Caki2 (cell line): ENCODE measurements at regions not wholly inside any gene's neighbourhood (a gene's known extent, or its start where the extent isn't known, plus 50 kb on each side); places are given as distances from the start of the nearest gene placed in this dataset.

ENCODE experiments used
- DNase-seq: peaks from one replicate; pipeline ENCODE4 v3.0.0-alpha.2; 2015; ENCODE audit warnings: low read depth
- in situ Hi-C: cut with HindIII; loops from 2 replicates; pipeline ENCODE4 v1.10.0; 2016; ENCODE audit warnings: low sequenced_read_pairs, low pct_unique_long_range_greater_than_20kb, mixed read lengths

- in situ Hi-C loops: no loop called here
- DNase-seq: no peak
These were observed 121.4 kb upstream of the CD82 start for GRCh38 chr11:44443836-44444769.

DNA sequence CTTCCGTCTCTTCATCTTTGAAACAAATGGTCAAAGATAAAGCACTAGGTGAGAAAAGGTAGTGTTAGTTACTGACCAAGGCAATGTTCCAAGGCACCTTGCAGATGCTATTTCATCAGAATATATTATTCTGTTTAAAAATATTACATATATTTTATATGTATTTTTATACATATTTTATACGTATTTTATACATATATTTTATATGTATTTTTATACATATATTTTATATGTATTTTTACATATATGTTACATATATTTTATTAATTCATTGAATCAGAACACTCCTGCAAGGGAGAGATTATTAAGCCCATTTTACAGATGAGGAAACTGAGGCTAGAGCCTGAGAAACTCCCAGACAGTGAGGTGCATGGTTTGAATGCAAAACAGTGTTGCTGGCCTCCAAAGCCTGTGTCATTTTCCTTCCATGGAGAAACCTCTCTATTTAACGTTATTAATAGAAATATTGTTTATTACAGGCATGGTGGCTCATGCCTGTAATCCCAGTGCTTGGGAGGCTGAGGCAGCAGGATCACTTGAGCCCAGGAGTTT, 120.6 kb upstream of the CD82 start:
- no peak for DNase-seq
- in situ Hi-C loops: no loop called here

GRCh38 chr11:44445500-44446365, 119.7 kb upstream of the CD82 start:
- no peak for DNase-seq
- in situ Hi-C loops: no loop called here

GRCh38 chr11:44446366-44446762, 119.1 kb upstream of the CD82 start:
- in situ Hi-C loops: no loop called here

DNA sequence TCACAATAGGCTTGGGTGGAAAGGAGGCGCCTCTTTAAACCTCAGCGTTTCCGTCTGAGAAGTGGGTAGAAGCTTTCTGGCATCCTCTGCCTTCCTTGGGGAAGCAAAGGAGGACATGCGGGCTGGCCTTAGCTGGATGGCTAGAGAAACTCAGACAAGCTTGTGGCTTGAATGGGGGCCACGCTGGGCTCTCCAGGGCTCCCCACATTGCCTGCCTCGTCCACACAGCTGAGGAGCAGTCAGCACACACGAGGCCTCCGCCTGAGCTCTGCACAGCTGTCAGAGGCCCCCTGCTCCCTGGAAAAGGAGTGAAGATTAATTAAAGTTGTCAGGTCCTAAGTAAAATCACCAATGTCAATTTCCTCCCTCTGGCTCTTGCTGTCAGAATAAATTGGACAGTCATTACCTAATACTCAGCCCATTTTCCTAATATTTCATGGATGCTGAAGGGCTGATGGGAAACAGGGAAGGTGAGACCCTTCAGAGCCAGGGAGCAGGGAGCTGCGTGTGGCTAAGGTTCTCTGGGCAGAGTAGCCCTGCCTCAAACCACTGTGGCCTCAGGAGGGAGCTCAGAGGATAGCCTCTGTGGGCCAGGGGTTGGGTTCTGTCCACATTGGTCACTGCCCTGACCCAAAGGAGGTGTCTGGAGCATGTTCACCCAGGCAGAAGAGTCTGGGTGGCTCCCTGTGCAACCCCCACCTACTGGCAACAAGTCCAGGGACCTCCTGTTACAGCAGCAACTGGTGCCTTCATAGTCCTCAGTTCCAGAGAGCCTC, 118.3 kb upstream of the CD82 start:
- DNase-seq: no peak
- in situ Hi-C loops: no loop called here

More at GRCh38 chr11:44446366-44446762, 119.1 kb upstream of the CD82 start:
- DNase-seq: no peak

DNA sequence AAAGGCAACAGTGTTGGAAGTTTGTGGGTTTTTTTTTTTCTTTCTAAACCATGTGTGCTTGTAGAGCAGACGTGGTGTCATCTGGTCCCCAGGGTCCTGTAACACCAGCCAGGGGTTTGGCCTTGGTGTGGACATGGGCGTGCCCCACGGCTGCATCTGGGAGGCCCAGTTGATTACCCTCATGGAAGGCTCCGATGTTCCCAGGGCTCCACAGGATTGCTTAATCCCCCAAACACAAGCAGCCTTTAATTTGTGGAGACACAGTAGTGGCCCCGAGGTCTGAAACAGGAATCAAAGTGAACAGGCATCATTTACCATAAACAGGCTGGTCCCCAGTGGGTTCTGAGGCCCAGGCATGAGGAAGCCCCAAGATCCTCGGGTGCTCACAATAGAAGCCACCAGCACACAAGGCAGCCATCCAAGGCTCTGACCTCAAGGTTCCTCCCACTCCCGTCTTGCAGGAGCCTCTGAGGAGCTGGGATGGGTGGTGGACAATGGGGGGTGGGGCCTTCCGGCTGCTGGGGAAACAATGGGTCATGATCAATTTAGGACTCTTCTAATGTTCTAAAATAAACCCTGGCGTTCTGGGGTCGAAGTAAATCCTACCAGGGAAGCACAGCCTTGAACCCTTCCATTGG, 115.0 kb upstream of the CD82 start:
- in situ Hi-C loops: no loop called here
- DNase-seq: no peak

DNA sequence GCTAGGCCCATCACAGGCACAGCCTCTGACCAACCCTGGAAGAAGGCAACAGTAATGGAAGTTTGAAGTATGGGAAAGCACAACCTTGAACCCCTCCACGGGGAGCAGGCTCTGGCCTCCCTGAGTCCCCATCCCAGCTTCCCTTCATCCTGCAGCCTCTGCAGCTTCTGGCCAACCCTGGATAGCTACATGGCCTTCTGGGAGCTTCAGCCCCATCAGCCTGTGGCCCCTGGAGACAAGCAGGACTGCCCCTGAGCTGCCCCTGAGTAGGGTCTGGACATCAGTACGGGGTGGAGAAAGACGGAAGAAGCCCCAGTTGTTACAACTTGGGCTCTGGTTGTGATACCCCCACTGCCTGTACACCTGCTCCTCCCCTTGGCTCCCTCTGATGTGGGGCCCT, 113.8 kb upstream of the CD82 start:
- DNase-seq: no peak
- in situ Hi-C loops: no loop called here

DNA sequence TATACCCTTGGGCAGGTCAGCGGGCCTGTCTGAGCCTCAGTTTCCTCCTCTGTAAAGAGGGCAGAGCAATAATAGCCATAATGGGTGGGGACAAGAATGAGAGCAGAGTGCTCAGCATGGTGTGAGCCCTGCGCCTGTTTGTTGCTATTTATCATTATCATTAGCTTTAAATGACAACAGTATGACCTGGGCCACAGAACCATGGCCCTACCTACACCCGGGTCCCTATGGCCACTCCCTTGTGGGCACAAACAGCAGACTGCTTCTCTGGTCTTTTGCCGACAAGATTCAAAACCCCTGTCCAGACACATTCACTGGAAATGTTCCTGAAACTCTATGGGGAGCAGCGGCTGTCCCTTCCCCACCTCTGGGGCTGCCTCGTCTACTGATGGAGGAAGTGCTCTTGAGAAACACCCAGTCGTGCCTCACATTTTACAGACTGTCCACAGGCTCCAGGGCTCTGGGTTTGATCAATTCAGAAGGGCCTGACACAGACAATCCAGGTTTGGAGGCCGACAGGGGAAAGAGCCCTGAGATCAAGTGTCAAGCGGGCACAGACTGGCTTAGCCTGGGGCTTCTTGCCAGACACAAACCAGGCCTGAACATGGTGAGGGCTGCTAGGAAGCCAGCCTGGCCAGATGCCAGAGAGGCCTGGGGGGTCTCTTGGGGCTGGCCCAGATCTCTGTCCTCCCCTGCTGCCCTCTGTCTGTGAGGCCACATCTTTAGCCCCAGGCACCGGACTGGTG, 112.5 kb upstream of the CD82 start:
- in situ Hi-C loops: no loop called here

DNA sequence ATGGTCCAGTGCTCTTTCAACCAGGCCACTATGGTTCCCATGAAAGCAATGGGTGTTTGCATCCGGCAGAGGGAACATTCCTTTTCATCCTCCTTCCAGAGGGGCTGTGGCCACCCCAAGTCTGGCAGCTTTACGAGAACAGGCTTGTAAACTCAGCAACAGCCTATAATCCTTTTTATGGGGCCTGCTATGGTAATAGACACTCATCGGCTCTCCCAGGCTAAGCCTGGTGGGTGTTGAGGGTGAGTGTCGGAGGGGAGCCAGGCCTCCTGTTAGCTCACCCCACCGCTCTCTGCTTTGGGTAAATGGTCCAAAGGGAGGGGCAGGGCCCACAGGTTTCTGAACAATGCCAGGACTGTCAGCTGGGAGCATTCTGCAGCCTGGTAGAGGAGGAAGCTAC, 111.6 kb upstream of the CD82 start:
- in situ Hi-C loops: no loop called here

More for the DNA sequence above, 112.5 kb upstream of the CD82 start:
- no peak for DNase-seq

GRCh38 chr11:44454666-44455065, 110.8 kb upstream of the CD82 start:
- DNase-seq: no peak
- in situ Hi-C loops: no loop called here

More for the DNA sequence above, 111.6 kb upstream of the CD82 start:
- no peak for DNase-seq

- DNase-seq: no peak
- in situ Hi-C loops: no loop called here
These were observed 108.7 kb upstream of the CD82 start for GRCh38 chr11:44456544-44457300.

GRCh38 chr11:44457862-44458261, 107.6 kb upstream of the CD82 start:
- in situ Hi-C loops: no loop called here
- DNase-seq: no peak

GRCh38 chr11:44463751-44464150, 101.7 kb upstream of the CD82 start:
- no peak for DNase-seq
- in situ Hi-C loops: no loop called here

DNA sequence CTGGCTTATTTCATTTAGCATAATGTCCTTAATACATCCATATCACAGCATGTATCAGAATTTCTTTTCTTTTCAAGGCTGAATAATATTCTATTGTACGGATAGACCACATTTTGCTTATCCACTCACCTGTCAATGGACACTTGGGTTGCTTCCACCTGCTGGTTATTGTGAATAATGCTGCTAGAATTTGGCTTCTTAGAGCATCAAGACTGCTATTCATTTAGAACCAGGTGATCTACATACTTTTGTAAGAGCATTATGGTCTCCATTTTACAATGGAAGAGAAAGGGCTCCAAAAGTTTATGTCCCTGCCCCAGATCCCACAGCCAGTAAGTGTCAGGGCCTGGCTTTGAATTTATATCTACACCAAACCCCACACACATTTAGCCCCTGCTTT, 100.7 kb upstream of the CD82 start:
- in situ Hi-C loops: no loop called here
- no peak for DNase-seq

- in situ Hi-C loops: no loop called here
- DNase-seq: no peak
These were observed 98.8 kb upstream of the CD82 start for GRCh38 chr11:44466531-44467205.

DNA sequence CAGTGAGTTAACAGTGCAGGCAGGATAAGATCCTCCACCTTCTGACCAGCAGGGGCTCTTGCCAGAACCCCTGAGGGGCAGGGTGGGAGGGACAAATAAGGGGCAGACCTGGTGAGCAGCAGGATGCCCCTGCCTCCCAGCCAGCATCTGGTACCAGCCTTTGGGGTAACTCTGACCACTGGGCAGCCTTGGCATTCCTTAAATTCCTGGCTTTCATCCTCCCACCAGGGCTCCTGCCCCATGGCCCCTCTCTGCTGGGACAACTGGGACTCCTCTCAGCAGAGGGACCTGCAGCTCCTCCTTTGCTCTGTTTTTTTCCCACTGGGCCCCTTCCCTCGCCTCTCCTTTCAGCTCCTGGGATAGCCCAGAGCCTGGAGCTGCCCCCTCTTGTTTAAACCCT, 98.0 kb upstream of the CD82 start:
- no peak for DNase-seq
- in situ Hi-C loops: no loop called here
